Nucleus accumbens (tissue), 56 donors: ENCODE measurements at regions not wholly inside any gene's neighbourhood (a gene's known extent, or its start where the extent isn't known, plus 50 kb on each side); places are given as distances from the start of the nearest gene placed in this dataset.
"Not testable (repeated sequence)": the region's sequence is repeated elsewhere in the genome, so short reads cannot be mapped to it uniquely, and the experiment has no call there.

ENCODE experiments used
- DNase-seq, 56 donors: peaks; one replicate each; lab custom pipeline; 2025; lab: John Stamatoyannopoulos, UW

- no peak for DNase-seq
These were observed 537.9 kb downstream of the HINT1 start for GRCh38 chr5:130627145-130627544.

GRCh38 chr5:130624805-130625204, 540.3 kb downstream of the HINT1 start:
- DNase-seq: no peak

DNA sequence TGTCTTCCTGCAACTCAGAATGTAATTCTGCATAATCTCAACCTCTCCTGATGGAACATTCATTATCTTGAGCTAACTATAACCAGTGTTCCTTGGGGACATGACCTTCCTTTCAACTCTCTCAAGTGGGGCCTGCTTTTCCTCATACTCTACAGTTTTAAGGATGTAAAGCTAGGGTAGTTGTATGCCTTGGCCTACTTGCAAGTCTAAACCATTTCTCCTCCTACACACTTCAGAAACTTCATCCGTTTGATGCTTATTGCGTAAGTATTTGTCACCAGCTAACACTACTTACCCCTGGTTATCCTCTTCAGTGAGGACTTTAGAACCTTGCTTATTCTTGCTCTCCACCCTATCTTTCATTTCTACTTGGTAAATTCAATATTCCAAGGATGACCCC, 548.9 kb downstream of the HINT1 start:
- no peak for DNase-seq

- no peak for DNase-seq
These were observed 559.8 kb downstream of the HINT1 start for GRCh38 chr5:130605234-130605633.

DNA sequence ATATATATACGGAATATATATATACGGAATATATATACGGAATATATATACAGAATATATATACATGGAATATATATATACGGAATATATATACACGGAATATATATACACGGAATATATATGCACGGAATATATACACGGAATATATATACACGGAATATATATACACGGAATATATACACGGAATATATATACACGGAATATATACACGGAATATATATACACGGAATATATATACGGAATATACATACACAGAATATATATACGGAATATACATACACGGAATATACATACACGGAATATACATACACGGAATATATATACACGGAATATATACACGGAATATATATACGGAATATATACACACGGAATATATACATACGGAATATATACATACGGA, 568.4 kb downstream of the HINT1 start:
- not testable (repeated sequence) for DNase-seq

- no peak for DNase-seq
These were observed 584.8 kb downstream of the HINT1 start for GRCh38 chr5:130580264-130580663.

- no peak for DNase-seq
These were observed 586.7 kb downstream of the HINT1 start for GRCh38 chr5:130578354-130578753.

DNA sequence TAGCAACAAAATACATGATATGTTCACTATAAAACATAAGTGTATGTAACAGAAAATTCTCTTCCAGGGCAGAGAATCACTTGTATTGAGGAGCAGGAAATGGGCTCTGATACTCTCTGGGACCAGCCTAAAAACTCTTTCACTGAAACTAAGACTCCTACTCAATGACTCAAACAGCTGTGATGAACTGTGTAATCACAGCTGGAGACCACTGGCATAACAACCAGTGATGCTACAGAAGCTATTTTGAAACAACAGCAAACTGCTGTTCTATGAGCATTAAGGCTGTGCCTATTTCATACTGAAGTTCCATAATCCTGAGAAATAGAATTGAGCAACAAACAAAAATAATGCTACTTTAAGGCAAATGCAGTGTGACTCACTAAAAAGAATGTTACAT, 594.0 kb downstream of the HINT1 start:
- DNase-seq: no peak

DNA sequence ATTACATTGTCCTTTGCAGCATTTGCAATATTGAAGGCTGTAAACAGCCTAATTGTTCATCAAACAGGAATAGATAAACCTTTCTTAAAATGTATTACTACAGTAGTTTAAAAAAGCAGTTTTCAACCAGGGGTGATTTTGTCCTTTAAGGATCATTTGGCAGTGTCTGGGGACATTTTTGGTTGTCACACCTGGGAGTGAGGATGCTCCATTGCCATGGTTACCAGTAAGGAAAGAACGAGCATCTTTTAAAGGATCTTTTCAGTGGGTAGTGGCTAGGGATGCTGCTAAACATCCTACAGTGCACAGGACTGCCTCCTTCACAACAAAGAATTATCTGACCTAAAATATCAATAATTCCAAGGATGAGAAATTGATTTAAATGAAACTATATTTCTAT, 596.3 kb downstream of the HINT1 start:
- DNase-seq: no peak

- no peak for DNase-seq
These were observed 609.6 kb downstream of the HINT1 start for GRCh38 chr5:130555429-130555828.

- DNase-seq: no peak
These were observed 614.5 kb downstream of the HINT1 start for GRCh38 chr5:130550562-130550928.

DNA sequence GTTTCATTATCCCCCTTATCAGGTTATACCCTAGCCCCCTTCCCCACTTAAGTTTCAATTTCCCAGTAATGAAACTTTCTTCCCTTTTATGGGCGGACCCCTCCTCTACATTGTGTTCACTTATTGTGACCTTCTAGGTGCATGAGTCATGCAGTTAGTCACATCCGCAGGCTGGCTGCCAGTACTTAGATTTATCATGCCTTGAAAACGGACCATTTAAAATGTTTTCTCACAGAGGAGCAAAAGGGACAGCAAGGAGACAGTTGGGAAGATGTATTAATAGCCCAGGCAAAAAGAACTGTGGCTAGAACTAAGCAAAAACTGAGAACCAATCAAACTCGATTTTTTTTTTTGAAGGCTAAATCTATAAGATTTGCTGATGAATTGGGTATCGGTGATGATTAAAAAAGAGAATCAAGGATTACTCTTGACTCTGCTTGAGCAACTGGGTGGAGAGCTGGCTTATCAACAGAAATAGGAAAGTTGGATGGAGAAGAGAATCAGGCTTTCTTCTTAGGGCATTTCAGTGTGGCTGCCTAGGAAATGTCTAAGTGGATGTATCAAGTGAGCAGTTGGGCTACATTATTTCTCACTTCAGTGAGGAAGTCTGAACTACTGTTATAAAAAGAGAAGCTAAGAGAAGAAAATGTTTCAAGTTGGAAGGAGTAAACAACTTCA, 615.0 kb downstream of the HINT1 start:
- DNase-seq: no peak

DNA sequence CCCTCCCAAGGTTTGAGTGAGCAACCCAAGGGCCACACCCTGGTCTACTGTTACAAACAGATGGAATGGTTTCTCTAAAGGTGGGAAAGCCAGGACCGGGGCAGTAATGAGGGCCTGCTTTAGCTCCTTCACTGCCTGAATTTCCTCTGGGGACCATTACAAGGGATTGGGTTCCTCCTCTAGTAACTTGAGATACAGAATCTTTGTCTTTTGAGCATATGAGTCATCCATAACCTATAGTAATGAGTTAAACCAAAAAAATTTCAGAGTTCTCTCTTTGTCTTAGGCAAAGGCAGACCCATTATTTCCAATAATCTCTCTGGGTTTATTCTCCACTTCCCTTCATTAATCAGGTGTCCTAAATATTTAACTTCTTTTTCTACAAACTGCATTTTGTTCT, 618.8 kb downstream of the HINT1 start:
- DNase-seq: no peak

DNA sequence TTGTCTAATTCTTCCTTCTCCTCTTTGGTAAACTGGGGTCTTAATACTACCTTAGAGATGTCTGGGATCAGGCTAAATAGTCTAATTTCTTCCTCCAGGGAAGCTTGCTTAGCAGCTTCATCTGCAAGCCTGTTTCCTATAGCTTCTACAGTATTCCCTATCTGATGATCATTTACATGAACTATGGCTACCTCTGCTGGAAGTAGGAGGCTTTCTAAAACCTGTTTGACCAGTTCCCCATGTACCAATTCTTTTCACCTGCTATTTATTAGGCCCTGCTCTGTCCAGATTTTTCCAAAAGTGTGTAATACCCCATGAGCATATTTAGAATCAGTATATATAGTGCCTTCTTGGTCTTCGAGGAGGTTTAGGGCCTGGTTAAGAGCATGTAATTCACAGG, 619.8 kb downstream of the HINT1 start:
- DNase-seq: no peak

DNA sequence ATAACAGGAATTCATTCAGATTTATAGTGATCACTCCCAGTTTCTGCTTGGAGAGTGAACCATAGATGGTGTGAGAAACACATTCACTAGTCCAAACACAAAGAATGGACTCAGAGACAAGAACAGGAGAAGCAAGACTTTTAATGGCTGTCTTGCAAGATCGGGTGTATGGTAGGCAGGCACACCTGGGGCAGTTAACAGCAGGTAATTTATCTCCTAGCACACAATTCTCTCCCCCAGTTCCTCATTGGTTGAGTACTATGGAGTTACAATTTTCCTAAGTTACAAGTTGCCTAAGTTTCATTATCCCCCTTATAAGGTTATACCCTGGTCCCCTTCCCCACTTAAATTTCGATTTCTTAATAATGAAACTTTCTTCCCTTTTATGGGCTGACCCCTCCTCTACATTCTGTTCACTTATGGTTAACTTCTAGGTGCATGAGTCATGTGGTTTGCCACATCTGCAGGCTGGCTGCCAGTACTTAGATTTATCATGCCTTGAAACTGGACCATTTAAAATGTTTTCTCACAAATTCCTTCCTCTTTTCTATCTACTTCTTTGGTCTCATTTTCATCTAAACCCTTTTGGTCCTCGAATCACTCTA, 623.3 kb downstream of the HINT1 start:
- DNase-seq: no peak

- DNase-seq: no peak
These were observed 628.4 kb downstream of the HINT1 start for GRCh38 chr5:130536691-130537090.

DNA sequence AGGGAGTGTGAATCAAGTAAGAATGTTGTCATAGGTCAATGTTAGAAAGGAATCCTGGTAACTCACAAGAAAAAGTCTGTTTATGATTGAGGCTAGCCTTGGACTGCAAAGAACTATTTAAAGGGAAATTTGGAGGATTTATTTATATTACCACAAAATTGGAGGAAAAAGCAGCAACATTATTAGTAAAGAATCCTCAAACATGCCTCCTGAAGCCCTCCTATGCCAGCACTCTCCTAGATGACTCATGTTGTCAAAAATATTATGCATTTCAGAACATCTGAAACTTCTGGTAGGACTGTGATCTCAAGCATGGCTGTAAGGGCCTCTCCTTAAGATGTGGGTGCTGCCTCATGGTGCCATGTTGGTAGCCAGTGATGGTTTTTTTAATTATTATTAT, 628.5 kb downstream of the CHSY3 start:
- no peak for DNase-seq

DNA sequence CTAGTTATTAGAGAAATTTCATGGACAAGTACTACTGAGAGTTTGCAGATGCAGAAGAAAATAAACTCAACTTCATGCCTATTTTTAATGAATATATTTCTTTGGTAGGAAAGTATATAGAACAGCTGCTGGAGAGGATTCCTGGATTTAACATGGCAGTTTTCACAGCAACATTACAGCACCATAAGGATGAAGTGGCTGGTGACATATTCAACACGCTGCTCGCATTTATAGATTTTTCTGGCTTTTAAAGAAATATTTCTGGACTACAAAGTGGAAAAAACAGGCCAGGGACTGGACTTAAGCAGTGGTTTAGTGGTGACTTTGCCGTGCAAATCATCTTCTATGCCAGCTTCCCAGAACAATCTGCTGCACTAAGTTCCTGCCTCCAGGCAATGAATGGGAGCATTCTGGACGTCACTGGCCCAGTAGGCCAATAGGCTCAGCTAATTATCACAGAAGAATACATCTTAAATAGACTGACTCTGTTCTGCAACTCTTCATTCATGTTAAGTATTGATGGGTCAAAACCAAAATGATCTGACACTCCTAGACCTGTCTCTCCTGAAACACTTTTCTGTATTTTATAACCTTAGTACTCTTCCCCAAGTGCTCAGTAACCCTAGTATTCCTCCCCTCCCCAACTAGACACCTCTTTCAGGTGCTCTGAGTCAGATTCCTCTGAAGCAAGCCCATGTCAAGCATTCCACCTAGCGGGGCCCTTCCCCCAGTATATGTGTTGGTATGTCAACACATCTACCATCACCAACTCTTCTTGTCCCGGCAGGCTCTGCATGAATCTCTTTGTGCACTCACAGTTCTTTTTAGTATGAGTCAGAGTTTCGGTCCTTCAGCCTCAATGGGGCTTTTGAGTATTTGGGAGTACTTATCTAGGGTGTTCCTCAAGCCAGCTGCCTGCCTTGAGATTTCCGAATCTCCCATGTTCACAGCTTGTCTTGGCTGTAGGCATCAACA, 625.5 kb downstream of the CHSY3 start:
- DNase-seq: no peak

GRCh38 chr5:130529111-130529510, 624.8 kb downstream of the CHSY3 start:
- DNase-seq: no peak

DNA sequence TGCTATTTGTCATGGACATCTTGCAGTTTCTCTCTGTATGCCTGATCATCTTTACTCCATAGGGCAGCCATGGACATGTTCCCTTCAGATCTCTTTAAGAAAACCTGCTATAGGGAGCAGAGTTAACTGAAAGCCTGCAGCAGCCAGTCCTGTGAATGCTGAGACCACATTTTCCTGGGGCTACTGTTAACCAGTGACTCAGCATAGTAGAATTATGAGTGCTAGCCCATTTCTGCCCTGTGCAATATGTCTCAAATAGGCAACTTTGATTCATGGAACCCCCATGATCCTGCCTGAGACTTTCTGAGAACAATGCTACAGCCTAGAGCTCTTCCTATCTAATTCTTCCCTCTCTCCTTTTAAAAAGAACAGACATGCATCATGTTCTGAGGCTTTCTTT, 624.2 kb downstream of the CHSY3 start:
- no peak for DNase-seq

DNA sequence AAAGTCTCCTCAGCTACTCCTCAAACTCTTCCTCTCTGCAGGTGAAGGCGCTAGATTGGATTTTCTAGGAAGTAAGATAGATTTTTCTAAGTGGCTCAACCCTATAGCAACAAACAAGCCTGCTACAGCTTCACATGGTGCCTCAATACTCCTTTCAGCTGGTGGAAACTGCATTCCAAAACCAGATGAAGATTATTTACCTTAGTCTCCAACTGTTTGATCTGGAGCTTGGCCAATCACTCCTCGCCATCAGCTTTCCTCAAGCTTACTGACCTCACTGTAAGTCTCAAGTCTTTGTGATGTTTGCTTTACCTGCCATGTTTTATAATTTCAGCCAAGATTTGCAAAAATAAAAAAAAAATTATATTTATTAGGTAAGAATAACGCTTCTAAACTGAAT, 622.4 kb downstream of the CHSY3 start:
- DNase-seq: no peak

DNA sequence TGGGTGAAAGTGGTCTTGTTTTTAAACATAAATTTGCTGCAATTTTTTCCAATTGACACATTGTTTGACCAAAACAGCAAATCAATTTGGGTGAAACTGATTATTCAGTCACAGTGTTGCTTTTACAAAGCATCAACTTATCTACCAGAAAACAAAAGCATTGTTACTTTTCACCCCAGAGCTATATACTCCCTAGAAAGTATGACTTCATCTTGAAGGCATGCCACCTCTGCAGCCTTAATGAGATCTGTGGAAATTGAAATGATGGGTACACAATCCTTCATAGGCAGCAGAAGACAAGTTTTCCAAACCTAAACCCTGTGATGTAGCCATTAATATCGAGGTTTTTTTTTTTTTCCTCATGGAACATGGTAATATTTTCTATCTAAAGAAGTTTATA, 615.9 kb downstream of the CHSY3 start:
- no peak for DNase-seq
